Trophoblast cell (in vitro differentiated cells and primary cell): ENCODE measurements at regions not wholly inside any gene's neighbourhood (a gene's known extent, or its start where the extent isn't known, plus 50 kb on each side); places are given as distances from the start of the nearest gene placed in this dataset.

Experiments
- DNase-seq, 2 donors: peaks; one replicate each; pipeline ENCODE4 v3.0.0-alpha.2; 2016
- H2AFZ ChIP-seq: 2 replicates; pipeline ENCODE4 v1.6.1; 2013; ENCODE audit warnings: low read length, moderate library complexity, mild to moderate bottlenecking; ENCODE audit not compliant: insufficient read depth, poor library complexity
- H2AK5ac ChIP-seq: 2 replicates; pipeline ENCODE4 v1.6.1; 2013; ENCODE audit warnings: mild to moderate bottlenecking, low read length
- H2BK120ac ChIP-seq: 2 replicates; pipeline ENCODE4 v1.6.1; 2013; ENCODE audit warnings: low read length, mild to moderate bottlenecking, moderate library complexity; ENCODE audit not compliant: insufficient read depth, poor library complexity
- H2BK12ac ChIP-seq: 2 replicates; pipeline ENCODE4 v1.6.1; 2013; ENCODE audit warnings: mild to moderate bottlenecking, low read length, moderate library complexity
- H2BK5ac ChIP-seq: 2 replicates; pipeline ENCODE4 v1.6.1; 2013; ENCODE audit warnings: low read length, low read depth, moderate library complexity, mild to moderate bottlenecking; ENCODE audit not compliant: poor library complexity
- H3K14ac ChIP-seq: 2 replicates; pipeline ENCODE4 v1.6.1; 2013; ENCODE audit warnings: mild to moderate bottlenecking, low read length
- H3K18ac ChIP-seq: 2 replicates; pipeline ENCODE4 v1.6.1; 2013; ENCODE audit warnings: mild to moderate bottlenecking, low read length
- H3K23ac ChIP-seq: 2 replicates; pipeline ENCODE4 v1.6.1; 2013; ENCODE audit warnings: low read length
- H3K27ac ChIP-seq: 2 replicates; pipeline ENCODE4 v1.5.1; 2013; ENCODE audit warnings: low read depth, mild to moderate bottlenecking, inconsistent platforms, low read length, moderate library complexity
- H3K27me3 ChIP-seq: 2 replicates; pipeline ENCODE4 v1.6.1; 2013; ENCODE audit warnings: inconsistent platforms, mild to moderate bottlenecking, low read length, moderate library complexity; ENCODE audit not compliant: insufficient read depth
- H3K36me3 ChIP-seq, 2 experiments: 1 replicate in 1 of 2; 2 replicates in 1 of 2; pipeline ENCODE4 v1.6.1; 2013; ENCODE audit warnings: low read length in 2 of 2, mild to moderate bottlenecking in 2 of 2, moderate library complexity in 1 of 2; ENCODE audit not compliant: insufficient read depth in 2 of 2, control insufficient read depth in 1 of 2
- H3K4ac ChIP-seq: 2 replicates; pipeline ENCODE4 v1.6.1; 2013; ENCODE audit warnings: low read depth, mild to moderate bottlenecking, low read length, moderate library complexity
- H3K4me1 ChIP-seq, 2 experiments: 1 replicate in 1 of 2; 2 replicates in 1 of 2; pipeline ENCODE4 v1.6.1; 2013; ENCODE audit warnings: low read length in 2 of 2, mild to moderate bottlenecking in 2 of 2, moderate library complexity in 1 of 2; ENCODE audit not compliant: insufficient read depth in 2 of 2, control insufficient read depth in 1 of 2
- H3K4me2 ChIP-seq: 2 replicates; pipeline ENCODE4 v1.6.1; 2013; ENCODE audit warnings: inconsistent platforms, mild to moderate bottlenecking, low read length, moderate library complexity
- H3K4me3 ChIP-seq: 2 replicates; pipeline ENCODE4 v1.5.1; 2013; ENCODE audit warnings: mild to moderate bottlenecking, low read depth, low read length, inconsistent platforms
- H3K79me1 ChIP-seq: one replicate; pipeline ENCODE4 v1.6.1; 2013; ENCODE audit warnings: low read length
- H3K79me2 ChIP-seq: 2 replicates; pipeline ENCODE4 v1.6.1; 2013; ENCODE audit warnings: low read length, mild to moderate bottlenecking; ENCODE audit not compliant: control insufficient read depth, insufficient read depth, poor library complexity
- H3K9ac ChIP-seq: 2 replicates; pipeline ENCODE4 v1.6.1; 2013; ENCODE audit warnings: mild to moderate bottlenecking, low read length
- H3K9me3 ChIP-seq: 2 replicates; pipeline ENCODE4 v1.6.1; 2013; ENCODE audit warnings: low read depth, mild to moderate bottlenecking, control low read depth, inconsistent platforms, low read length; ENCODE audit not compliant: insufficient read depth
- H4K12ac ChIP-seq: 2 replicates; pipeline ENCODE4 v1.6.1; 2013; ENCODE audit warnings: low read depth, mild to moderate bottlenecking, low read length, moderate library complexity
- H4K8ac ChIP-seq: 2 replicates; pipeline ENCODE4 v1.6.1; 2013; ENCODE audit warnings: low read depth, mild to moderate bottlenecking, low read length, moderate library complexity
- H4K91ac ChIP-seq: one replicate; pipeline ENCODE4 v1.6.1; 2013; ENCODE audit warnings: low read depth, mild to moderate bottlenecking, low read length, moderate library complexity
- whole genome bisulfite sequencing: extraction: QIAGEN DNeasy Blood & Tissue Kit; methylation state at CpG from one replicate; pipeline ENCODE4 v1.1.7; 2013; ENCODE audit warnings: missing lambda C conversion rate; ENCODE audit not compliant: insufficient read length, insufficient coverage; ENCODE audit errors: extremely low coverage; 5-methylcytosine and 5-hydroxymethylcytosine counted together

GRCh38 chr18:78914249-78914935 is 65.2 kb upstream of the SALL3 start:
- no peaks in the 10 kb centered on the region for H3K4me1 ChIP-seq
- H2BK12ac ChIP-seq: no peak overlapping the region
- no peak overlapping the region for H3K4ac ChIP-seq
- no peak overlapping the region for H2AFZ ChIP-seq
- H3K4me3 ChIP-seq: no peak overlapping the region
- no peak overlapping the region for H2BK5ac ChIP-seq
- H2BK120ac ChIP-seq: no peak overlapping the region
- no peaks in the 10 kb centered on the region for H3K79me2 ChIP-seq
- H3K36me3 ChIP-seq: no peaks in the 10 kb centered on the region
- DNase-seq: no peak
- H3K14ac ChIP-seq: no peak overlapping the region
- no peak overlapping the region for H3K4me2 ChIP-seq
- H3K9me3 ChIP-seq: peaks cover 5% of the 10 kb centered on the region
- H3K9ac ChIP-seq: no peak overlapping the region
- no peak overlapping the region for H3K18ac ChIP-seq
- H3K23ac ChIP-seq: no peak overlapping the region
- no peaks in the 10 kb centered on the region for H3K27me3 ChIP-seq
- no peak overlapping the region for H4K8ac ChIP-seq
- no CpG with 5 or more reads among the region's 43 CpGs for WGBS
- H3K27ac ChIP-seq: no peak overlapping the region
- no peak overlapping the region for H4K91ac ChIP-seq
- H2AK5ac ChIP-seq: no peak overlapping the region
- no peak overlapping the region for H4K12ac ChIP-seq
- no peaks in the 10 kb centered on the region for H3K79me1 ChIP-seq

- Histone ChIP-seq H3K27ac (no peak overlapping the region), H3K4ac (no peak overlapping the region), H2AFZ (no peak overlapping the region), H3K27me3 (no peaks in the 10 kb centered on the region), H3K79me1 (no peaks in the 10 kb centered on the region), H3K14ac (no peak overlapping the region), H2BK12ac (no peak overlapping the region), H2AK5ac (no peak overlapping the region), H2BK5ac (no peak overlapping the region), H3K18ac (no peak overlapping the region), H2BK120ac (no peak overlapping the region), H3K79me2 (no peaks in the 10 kb centered on the region), H4K8ac (no peak overlapping the region), H3K4me2 (no peak overlapping the region), H4K91ac (no peak overlapping the region), H3K4me1 (no peaks in the 10 kb centered on the region), H3K9me3 (peaks cover 5% of the 10 kb centered on the region), H3K23ac (no peak overlapping the region), H3K36me3 (no peaks in the 10 kb centered on the region), H3K4me3 (no peak overlapping the region), H4K12ac (no peak overlapping the region), H3K9ac (no peak overlapping the region)
- DNase-seq: no peak
- no CpG with 5 or more reads among the region's 16 CpGs for WGBS
Measured at GRCh38 chr18:78915446-78916008, 64.1 kb upstream of the SALL3 start.

- Histone ChIP-seq H3K4ac (no peak overlapping the region), H4K8ac (no peak overlapping the region), H3K27me3 (no peaks in the 10 kb centered on the region), H2AFZ (no peak overlapping the region), H3K79me2 (no peaks in the 10 kb centered on the region), H3K79me1 (no peaks in the 10 kb centered on the region), H3K4me3 (no peak overlapping the region), H3K18ac (no peak overlapping the region), H3K4me1 (no peaks in the 10 kb centered on the region), H2BK12ac (no peak overlapping the region), H3K23ac (no peak overlapping the region), H3K9me3 (peaks cover 9% of the 10 kb centered on the region), H3K27ac (no peak overlapping the region), H2BK5ac (no peak overlapping the region), H3K4me2 (no peak overlapping the region), H3K9ac (no peak overlapping the region), H4K12ac (no peak overlapping the region), H2AK5ac (no peak overlapping the region), H4K91ac (no peak overlapping the region), H2BK120ac (no peak overlapping the region), H3K36me3 (no peaks in the 10 kb centered on the region), H3K14ac (no peak overlapping the region)
- no peak for DNase-seq
- no CpG with 5 or more reads among the region's 8 CpGs for WGBS
Measured at GRCh38 chr18:78918707-78919106, 60.9 kb upstream of the SALL3 start.

GRCh38 chr18:78919956-78920355 is 59.7 kb upstream of the SALL3 start:
- Histone ChIP-seq H3K9me3 (peaks cover 10% of the 10 kb centered on the region), H3K36me3 (no peaks in the 10 kb centered on the region), H4K8ac (no peak overlapping the region), H3K9ac (no peak overlapping the region), H3K27ac (no peak overlapping the region), H2AK5ac (no peak overlapping the region), H3K4ac (no peak overlapping the region), H3K4me2 (no peak overlapping the region), H2BK120ac (no peak overlapping the region), H3K18ac (no peak overlapping the region), H3K4me3 (no peak overlapping the region), H4K12ac (no peak overlapping the region), H3K79me2 (no peaks in the 10 kb centered on the region), H4K91ac (no peak overlapping the region), H2BK5ac (no peak overlapping the region), H2BK12ac (no peak overlapping the region), H3K27me3 (no peaks in the 10 kb centered on the region), H2AFZ (no peak overlapping the region), H3K79me1 (no peaks in the 10 kb centered on the region), H3K23ac (no peak overlapping the region), H3K4me1 (no peaks in the 10 kb centered on the region), H3K14ac (no peak overlapping the region)
- no CpG with 5 or more reads among the region's 5 CpGs for WGBS
- DNase-seq: no peak
